IMR-90 (cell line): ENCODE measurements at regions not wholly inside any gene's neighbourhood (a gene's known extent, or its start where the extent isn't known, plus 50 kb on each side); places are given as distances from the start of the nearest gene placed in this dataset.

Experiments
- ATAC-seq: fragments of 200-7000 bp; cut with Tn5 transposase; 2 replicates; pipeline ENCODE4 v1.9.1; 2020; ENCODE audit warnings: low read depth, mild to moderate bottlenecking, moderate library complexity
- BruUV-seq: library from RNA; stranded (reverse); fragments of 400-500 nt; replicated peaks from 2 replicates; lab custom pipeline; 2021; lab: Mats Ljungman, UMichigan
- CTCF ChIA-PET: fragments of 300-600 bp; formaldehyde crosslinking; extraction: SDS; loops from one replicate; lab custom pipeline; 2021; ENCODE audit warnings: antibody characterized with exemption; lab: Yijun Ruan, JAX
- POLR2A ChIA-PET: fragments of 300-600 bp; sonication (Branson Sonifier 250); formaldehyde crosslinking; loops from one replicate; lab custom pipeline; 2022; ENCODE audit warnings: antibody characterized with exemption; ENCODE audit not compliant: unreplicated experiment; lab: Charles Lee
- DNase-seq: peaks from one replicate; pipeline ENCODE4 v3.0.0; 2013
- H2AFZ ChIP-seq: replicated peaks from 2 replicates; pipeline ENCODE3; 2013; ENCODE audit warnings: low read length, mild to moderate bottlenecking; ENCODE audit not compliant: poor library complexity
- H2AK5ac ChIP-seq: 2 replicates; pipeline ENCODE4 v1.6.1; 2013; ENCODE audit warnings: low read depth, low read length, inconsistent platforms
- H2AK9ac ChIP-seq: replicated peaks from 2 replicates; pipeline ENCODE3; 2013; ENCODE audit warnings: mild to moderate bottlenecking, low read depth, low read length, moderate library complexity; ENCODE audit not compliant: poor library complexity
- H2BK120ac ChIP-seq: 2 replicates; pipeline ENCODE4 v1.6.1; 2013; ENCODE audit warnings: low read depth, low read length, inconsistent platforms
- H2BK15ac ChIP-seq: 3 replicates; pipeline ENCODE4 v1.6.1; 2013; ENCODE audit warnings: low read depth, low read length, inconsistent platforms
- H2BK20ac ChIP-seq: 2 replicates; pipeline ENCODE4 v1.6.1; 2013; ENCODE audit warnings: low read depth, mild to moderate bottlenecking, inconsistent platforms, low read length, moderate library complexity
- H2BK5ac ChIP-seq: 2 replicates; pipeline ENCODE4 v1.6.1; 2013; ENCODE audit warnings: mild to moderate bottlenecking, low read depth, low read length, inconsistent platforms; ENCODE audit not compliant: poor library complexity, severe bottlenecking
- H3K14ac ChIP-seq: replicated peaks from 2 replicates; pipeline ENCODE4 v1.6.1; 2013; ENCODE audit warnings: low read depth, low read length, inconsistent platforms
- H3K18ac ChIP-seq: 2 replicates; pipeline ENCODE4 v1.6.1; 2013; ENCODE audit warnings: low read depth, low read length, control low read depth
- H3K23ac ChIP-seq: 2 replicates; pipeline ENCODE4 v1.6.1; 2013; ENCODE audit warnings: low read depth, low read length, inconsistent platforms
- H3K27ac ChIP-seq: 2 replicates; pipeline ENCODE4 v1.5.1; 2013; ENCODE audit warnings: mild to moderate bottlenecking, control low read depth, low read length; ENCODE audit not compliant: insufficient read depth
- H3K27me3 ChIP-seq: 2 replicates; pipeline ENCODE4 v1.6.1; 2013; ENCODE audit warnings: low read length; ENCODE audit not compliant: control insufficient read depth, insufficient read depth
- H3K36me3 ChIP-seq: 2 replicates; pipeline ENCODE4 v1.6.1; 2013; ENCODE audit warnings: low read length, mixed read lengths; ENCODE audit not compliant: control insufficient read depth, insufficient read depth
- H3K4ac ChIP-seq: 2 replicates; pipeline ENCODE4 v1.6.1; 2013; ENCODE audit warnings: low read depth, low read length, inconsistent platforms
- H3K4me1 ChIP-seq: 2 replicates; pipeline ENCODE4 v1.6.1; 2013; ENCODE audit warnings: low read length, mixed read lengths; ENCODE audit not compliant: control insufficient read depth, insufficient read depth
- H3K4me2 ChIP-seq: 2 replicates; pipeline ENCODE4 v1.6.1; 2013; ENCODE audit warnings: low read depth, mild to moderate bottlenecking, control low read depth, low read length, moderate library complexity
- H3K4me3 ChIP-seq: 2 replicates; pipeline ENCODE4 v1.5.1; 2013; ENCODE audit warnings: low read depth, mild to moderate bottlenecking, control low read depth, low read length, moderate library complexity; ENCODE audit not compliant: insufficient read depth
- H3K56ac ChIP-seq: 2 replicates; pipeline ENCODE4 v1.6.1; 2013; ENCODE audit warnings: low read length, inconsistent platforms; ENCODE audit not compliant: insufficient read depth; ENCODE audit errors: extremely low read depth
- H3K79me1 ChIP-seq, 2 experiments: 2 replicates each; pipeline ENCODE4 v1.6.1; 2013; ENCODE audit warnings: low read length in 2 of 2, inconsistent platforms in 1 of 2, low read depth in 1 of 2
- H3K9ac ChIP-seq: 2 replicates; pipeline ENCODE4 v1.6.1; 2013; ENCODE audit warnings: low read depth, low read length, control low read depth
- H3K9me1 ChIP-seq: 2 replicates; pipeline ENCODE4 v1.6.1; 2013; ENCODE audit warnings: low read length, inconsistent platforms; ENCODE audit not compliant: insufficient read depth
- H3K9me3 ChIP-seq: 2 replicates; pipeline ENCODE4 v1.6.1; 2013; ENCODE audit warnings: low read length; ENCODE audit not compliant: control insufficient read depth, insufficient read depth
- H4K20me1 ChIP-seq: 2 replicates; pipeline ENCODE4 v1.6.1; 2013; ENCODE audit warnings: low read length, inconsistent platforms; ENCODE audit not compliant: insufficient read depth
- H4K5ac ChIP-seq: 2 replicates; pipeline ENCODE4 v1.6.1; 2013; ENCODE audit warnings: mild to moderate bottlenecking, low read depth, low read length, control low read depth
- H4K8ac ChIP-seq, 2 experiments: 2 replicates each; pipeline ENCODE4 v1.6.1; 2013; ENCODE audit warnings: low read depth in 2 of 2, low read length in 2 of 2, control low read depth in 1 of 2, inconsistent platforms in 1 of 2
- H4K91ac ChIP-seq: 2 replicates; pipeline ENCODE4 v1.6.1; 2013; ENCODE audit warnings: low read depth, low read length, inconsistent platforms; ENCODE audit not compliant: insufficient read depth
- ELK1 ChIP-seq: fragments of 150-350 bp; IDR thresholded peaks from 2 replicates; pipeline ENCODE4 v1.6.1; 2016; ENCODE audit warnings: low read depth, mild to moderate bottlenecking, low read length, moderate library complexity, borderline replicate concordance
- MAZ ChIP-seq: IDR thresholded peaks from 2 replicates; pipeline ENCODE4 v1.6.1; 2012; ENCODE audit warnings: low read depth, mild to moderate bottlenecking, low read length, improper control_type of control experiment, moderate library complexity, borderline replicate concordance
- SMC3 ChIP-seq: fragments of 150-350 bp; IDR thresholded peaks from 2 replicates; pipeline ENCODE4 v1.6.1; 2016; ENCODE audit warnings: low read depth, mild to moderate bottlenecking, antibody characterized with exemption, low read length, moderate library complexity
- WGBS, 2 experiments: methylation state at CpG; one replicate each; pipeline versions ENCODE4 v1.1.5 to v1.1.7; 2013; ENCODE audit warnings: missing lambda C conversion rate in 2 of 2; ENCODE audit not compliant: insufficient read length in 1 of 2; ENCODE audit errors: extremely low coverage in 2 of 2; 5-methylcytosine and 5-hydroxymethylcytosine counted together
- dilution Hi-C: fragments of 300-500 bp; cut with HindIII; formaldehyde crosslinking; loops from one replicate; pipeline ENCODE4 v1.14.3; 2018; ENCODE audit warnings: low sequenced_read_pairs; ENCODE audit not compliant: unreplicated experiment
- in situ Hi-C: fragments of 300-500 bp; cut with MboI; formaldehyde crosslinking; loops from 3 replicates; pipeline ENCODE4 v1.14.3; 2019; ENCODE audit warnings: low sequenced_read_pairs, inconsistent platforms, mixed read lengths
- intact Hi-C: fragments of 100-400 bp; cut with micrococcal nuclease; formaldehyde crosslinking; loops from 2 replicates; pipeline ENCODE4 v1.10.0; 2022

GRCh38 chr11:23759489-23759888 lies 737.4 kb upstream of the LUZP2 start:
- no peak for ATAC-seq

More at GRCh38 chr11:23759489-23759888, 737.4 kb upstream of the LUZP2 start:
- Histone ChIP-seq H4K5ac (no peak overlapping the region; the same call in 1 of the 2 replicates), H2BK5ac (no peak overlapping the region), H3K36me3 (no peaks in the 10 kb centered on the region), H4K91ac (no peak overlapping the region), H3K27ac (no peak overlapping the region), H4K8ac (no peak overlapping the region), H3K4ac (no peak overlapping the region), H3K23ac (no peak overlapping the region), H3K14ac (no peak overlapping the region), H2AK5ac (no peak overlapping the region), H3K79me1 (no peaks in the 10 kb centered on the region), H4K20me1 (no peaks in the 10 kb centered on the region), H2BK15ac (no peak overlapping the region), H2AFZ (no peak overlapping the region), H3K4me3 (no peak overlapping the region), H3K4me2 (no peak overlapping the region), H2AK9ac (no peak overlapping the region), H3K27me3 (no peaks in the 10 kb centered on the region), H2BK20ac (no peak overlapping the region), H3K4me1 (no peaks in the 10 kb centered on the region), H3K9ac (no peak overlapping the region), H3K18ac (peak overlapping the region; percentile 57), H2BK120ac (no peak overlapping the region), H3K9me3 (no peaks in the 10 kb centered on the region), H3K9me1 (0 out of 2 replicates have a peak, but pooled peaks cover 2% of the 10 kb centered on the region), H3K56ac (no peak overlapping the region)
- in situ Hi-C loops (no loop called here), intact Hi-C loops (loop anchor here (10.0 kb wide), 1 partner anchor 185 kb away; no protein-coding TSS in a partner anchor), dilution Hi-C loops (no loop called here)
- DNase-seq = no peak
- TF ChIP-seq MAZ (no peak), ELK1 (no peak), SMC3 (no peak)
- CTCF ChIA-PET = interaction anchor here (0.6 to 0.7 kb wide), 2 partner anchors 9 to 640 kb away, joined by 3 to 4 read pairs; no protein-coding TSS in a partner anchor
- no TSS peak for BruUV-seq
- WGBS, 2 experiments = no CpG with 5 or more reads among the region's 2 CpGs
- POLR2A ChIA-PET = no interaction called here
